ENCODE measurements at regions not wholly inside any gene's neighbourhood (a gene's known extent, or its start where the extent isn't known, plus 50 kb on each side); places are given as distances from the start of the nearest gene placed in this dataset.

GRCh38 chr2:228916416-228917090, 354.5 kb downstream of the PID1 start:
- no peak for TF ChIP-seq REST (IDR thresholded peaks at IDR 0.05; ENCODE audit: insufficient replicate concordance, low read depth)
- TF ChIP-seq CTCF (IDR thresholded peaks at IDR 0.05; ENCODE audit: insufficient read depth, low read length) = no peak

Data from HL-60 (cell line).